ENCODE measurements at regions not wholly inside any gene's neighbourhood (a gene's known extent, or its start where the extent isn't known, plus 50 kb on each side); places are given as distances from the start of the nearest gene placed in this dataset.

DNA sequence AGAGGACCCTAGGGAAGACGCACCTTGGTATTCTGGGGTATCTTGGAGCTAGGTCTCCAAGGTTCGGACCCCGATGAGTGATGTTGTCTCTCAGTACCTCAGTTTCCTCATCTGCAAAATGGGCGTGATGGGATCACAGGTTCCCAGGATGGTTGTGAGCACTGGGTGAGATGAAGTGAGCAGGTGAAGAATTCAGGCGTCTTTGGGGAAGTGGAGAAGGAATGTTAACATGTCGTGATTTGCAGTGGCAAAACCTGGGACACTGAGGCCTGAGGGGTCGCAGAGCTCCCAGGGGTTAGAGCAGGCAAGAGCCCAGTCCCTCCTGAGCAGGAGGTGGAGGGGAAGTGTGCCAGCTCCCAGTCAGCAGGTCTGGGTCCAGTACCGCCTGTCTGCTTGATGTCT is 215.1 kb upstream of the GSE1 start:
- no peak for DNase-seq

DNA sequence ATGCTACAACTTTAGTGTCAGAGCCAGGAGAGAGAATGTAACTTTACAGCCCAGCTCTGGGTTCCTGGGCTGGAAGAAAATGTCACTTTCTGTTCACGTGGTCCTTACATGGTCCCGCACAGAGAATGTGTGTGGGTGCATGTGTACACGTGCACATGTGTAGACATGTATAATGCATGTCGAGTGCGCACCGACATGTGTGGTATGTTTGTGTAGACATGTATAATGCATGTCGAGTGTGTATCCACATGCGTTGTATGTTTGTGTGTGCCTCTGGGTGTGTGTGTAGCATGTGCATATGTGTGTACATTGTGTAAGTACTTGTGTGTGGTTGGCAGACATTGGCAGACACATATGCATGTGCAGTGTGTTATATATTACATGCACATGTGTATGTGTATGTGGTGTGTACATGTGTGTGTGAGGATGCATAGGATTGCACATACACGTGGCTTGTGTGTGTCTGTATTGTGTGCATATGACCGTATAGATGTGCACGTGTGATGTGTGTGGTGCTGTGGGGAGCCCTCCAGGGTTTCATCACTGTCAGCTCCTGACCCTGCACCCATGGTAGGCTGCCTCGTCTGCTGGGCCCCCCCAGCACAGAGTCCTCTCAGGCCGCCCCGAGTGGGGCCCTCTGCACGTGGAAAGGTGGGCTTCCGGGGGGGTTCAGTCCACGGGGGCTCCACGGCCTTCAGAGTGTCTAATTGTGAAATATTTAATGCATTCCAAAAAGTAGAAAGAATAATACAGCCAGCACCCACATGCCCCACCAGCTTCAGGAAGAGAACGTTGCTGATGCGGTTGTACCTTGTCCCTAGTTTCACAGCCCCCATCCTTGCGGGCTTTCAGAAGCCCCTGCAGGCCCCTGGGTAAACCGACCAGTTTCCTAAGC is 214.2 kb upstream of the GSE1 start:
- DNase-seq = no peak

GRCh38 chr16:85399583-85400284 is 213.4 kb upstream of the GSE1 start:
- no peak for DNase-seq

DNA sequence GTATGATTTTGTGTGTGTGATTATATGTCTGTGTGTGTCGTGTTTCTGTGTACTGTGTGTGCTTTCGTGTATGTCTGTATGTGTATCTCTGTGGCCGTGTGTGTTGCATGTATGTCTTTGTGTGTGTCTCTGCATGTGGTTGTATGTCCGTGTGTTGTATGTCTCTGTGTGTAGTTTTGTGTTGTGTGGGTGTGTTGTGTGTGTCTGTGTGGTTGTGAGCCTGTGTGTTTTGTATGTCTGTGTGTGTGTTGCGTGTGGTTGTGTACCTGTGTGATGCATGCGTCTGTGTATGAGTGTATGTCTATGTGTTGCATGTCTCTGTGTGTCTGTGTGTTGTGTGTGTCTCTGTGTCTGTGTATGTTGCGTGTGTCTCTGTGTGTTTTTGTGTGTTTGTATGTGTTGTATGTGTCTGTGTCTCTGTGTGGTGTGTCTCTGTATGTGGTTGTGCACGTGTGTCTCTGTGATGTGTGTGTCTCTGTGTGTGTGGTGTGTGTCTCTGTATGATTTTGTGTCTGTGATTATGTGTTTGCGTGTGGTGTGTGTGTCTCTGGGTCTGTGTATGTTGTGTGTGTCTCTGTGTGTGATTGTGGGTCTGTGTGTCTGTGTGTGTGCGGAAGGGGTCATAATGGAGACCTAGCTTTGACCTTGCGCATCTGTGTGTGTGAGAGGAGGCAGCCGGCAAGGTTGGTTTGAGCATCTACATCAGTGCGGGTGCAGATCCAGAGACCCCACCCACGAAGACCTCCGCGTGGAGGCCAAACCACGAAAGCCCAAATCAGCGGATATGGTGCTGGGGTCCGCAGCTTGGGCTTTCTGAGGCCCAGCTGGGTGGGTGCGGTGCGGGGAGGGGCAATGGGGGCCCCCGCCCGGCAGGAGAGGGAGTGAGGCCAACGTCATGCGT is 212.6 kb upstream of the GSE1 start:
- no peak for DNase-seq

DNA sequence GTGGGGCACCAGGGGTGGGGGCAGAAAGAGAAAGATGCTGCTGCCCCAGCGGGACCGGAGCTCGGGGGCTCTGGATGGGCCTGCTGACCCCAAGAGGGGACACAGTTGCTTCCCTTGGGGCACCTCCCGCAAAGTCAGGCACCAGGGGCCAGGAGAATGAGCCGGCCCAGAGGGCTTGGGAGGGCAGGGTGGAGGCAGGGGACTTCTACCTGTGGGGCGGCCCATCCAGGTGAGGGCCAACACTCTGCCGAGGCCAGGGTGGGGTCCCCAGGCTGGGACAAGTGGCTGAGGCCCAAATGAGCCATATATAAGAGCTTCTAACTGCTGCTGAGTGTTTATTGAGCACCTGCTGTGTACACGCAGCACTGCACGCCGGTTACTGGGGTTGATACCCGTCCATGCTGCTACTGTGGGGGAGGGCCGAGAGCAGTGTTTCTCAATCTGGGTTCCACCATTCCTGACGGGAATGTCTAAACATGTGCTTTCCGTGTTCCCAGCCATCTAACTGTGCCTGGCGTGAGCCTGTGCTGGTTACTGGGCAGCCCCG is 211.7 kb upstream of the GSE1 start:
- DNase-seq = no peak

GRCh38 chr16:85401917-85402766 is 211.0 kb upstream of the GSE1 start:
- no peak for DNase-seq

- DNase-seq = peak; percentile 50
Measured at GRCh38 chr16:85402910-85403692, 210.0 kb upstream of the GSE1 start.

DNA sequence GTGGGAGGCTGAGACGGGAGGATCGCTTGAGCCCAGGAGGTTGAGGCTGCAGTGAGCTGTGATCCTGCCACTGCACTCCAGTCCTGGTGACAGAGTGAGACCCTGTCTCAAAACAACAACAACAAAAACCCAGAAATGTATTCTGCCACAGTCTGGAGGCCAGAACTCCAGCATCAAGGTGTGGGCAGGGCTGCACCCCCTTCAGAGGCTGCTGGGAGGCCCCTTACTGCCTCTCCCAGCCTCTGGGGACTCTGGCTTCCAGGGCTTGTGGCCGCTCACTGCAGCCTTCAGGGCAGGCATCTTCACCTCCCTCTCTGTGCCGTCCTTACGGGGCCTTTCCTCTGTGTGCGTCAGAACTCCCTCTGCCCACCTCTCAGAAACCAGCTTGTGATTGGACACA is 209.4 kb upstream of the GSE1 start:
- DNase-seq = no peak

- DNase-seq = no peak
Measured at GRCh38 chr16:85412911-85413520, 200.1 kb upstream of the GSE1 start.

DNA sequence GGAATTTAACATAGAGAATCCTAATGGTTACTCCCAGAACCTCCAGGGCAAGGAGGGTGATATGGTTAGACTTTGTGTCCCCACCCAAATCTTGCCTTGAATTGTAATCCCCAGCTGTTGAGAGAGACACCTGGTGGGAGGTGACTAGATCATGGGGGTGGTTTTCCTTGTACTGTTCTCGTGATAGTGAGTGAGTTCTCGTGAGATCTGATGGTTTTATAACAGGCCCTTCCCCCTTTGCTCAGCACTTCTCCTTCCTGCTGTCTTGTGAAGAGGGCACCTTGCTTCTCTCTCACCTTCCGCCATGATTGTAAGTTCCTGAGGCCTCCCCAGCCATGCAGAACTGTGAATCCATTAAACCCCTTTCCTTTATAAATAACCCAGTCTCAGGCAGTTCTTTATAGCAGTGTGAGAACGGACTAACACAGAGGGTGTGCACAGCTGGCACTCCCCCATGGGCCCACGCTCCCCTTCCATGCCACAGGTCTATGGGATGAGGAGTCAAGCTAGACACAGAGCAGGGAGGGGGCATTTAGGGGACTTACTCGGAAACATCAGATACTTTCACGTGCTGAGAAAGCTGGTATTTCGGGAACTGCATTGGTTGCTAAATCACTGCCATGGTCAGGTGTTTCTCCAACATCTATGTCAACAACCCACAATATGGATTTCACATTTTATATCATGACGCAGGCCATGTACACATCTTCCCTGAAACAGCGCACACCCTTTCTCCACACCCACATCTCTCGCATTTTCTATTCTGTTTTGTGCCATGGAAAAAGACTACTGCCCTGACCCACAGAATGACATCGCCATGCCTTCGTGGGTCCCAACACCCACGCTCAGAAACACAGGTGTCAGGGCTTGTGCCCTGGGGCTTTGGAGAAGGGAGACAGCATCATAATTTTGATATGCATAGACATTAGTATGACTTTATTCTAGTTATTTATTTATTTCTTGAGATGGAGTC is 199.1 kb upstream of the GSE1 start:
- no peak for DNase-seq

DNA sequence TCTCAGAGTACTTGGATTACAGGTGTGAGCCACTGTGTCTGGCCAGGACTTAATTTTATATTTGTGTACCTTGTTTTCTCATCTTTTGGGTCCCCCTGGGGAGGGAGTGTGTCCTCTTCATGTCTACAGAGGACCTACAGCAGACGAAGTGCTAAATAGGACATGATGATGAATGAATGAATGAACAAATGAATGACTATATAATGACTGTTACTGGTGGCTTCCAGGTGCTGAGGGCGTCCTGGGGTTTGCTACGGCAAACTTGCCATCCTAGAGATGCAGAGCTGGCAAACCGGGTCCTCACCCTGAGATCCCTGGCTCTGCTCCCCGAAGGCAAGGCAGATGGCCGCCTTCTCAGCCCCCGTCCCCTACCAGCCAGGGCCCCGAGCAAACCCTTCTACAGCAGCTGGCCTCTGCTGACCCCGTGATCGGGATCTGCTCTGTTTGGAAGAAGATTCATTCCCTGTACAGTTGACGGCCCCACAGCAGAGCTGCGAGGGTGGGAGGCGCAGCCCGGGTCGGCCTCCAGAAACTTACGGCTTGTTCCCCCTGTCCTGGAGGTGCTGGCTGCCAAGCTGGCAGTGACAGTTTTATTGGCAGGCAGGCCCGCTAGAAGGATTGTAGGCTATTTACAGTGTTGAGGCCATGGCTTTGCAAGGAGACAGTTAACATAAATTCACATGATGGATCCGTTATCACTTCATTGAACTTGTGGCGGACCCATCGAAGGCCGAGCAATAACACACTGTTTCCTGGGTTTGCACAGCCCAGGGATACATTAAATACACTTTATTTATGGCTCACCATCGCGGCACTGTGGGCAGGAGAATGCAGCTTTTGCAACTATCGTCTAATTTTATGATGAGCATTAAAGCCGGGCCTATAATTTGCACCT is 197.7 kb upstream of the GSE1 start:
- DNase-seq = no peak

DNA sequence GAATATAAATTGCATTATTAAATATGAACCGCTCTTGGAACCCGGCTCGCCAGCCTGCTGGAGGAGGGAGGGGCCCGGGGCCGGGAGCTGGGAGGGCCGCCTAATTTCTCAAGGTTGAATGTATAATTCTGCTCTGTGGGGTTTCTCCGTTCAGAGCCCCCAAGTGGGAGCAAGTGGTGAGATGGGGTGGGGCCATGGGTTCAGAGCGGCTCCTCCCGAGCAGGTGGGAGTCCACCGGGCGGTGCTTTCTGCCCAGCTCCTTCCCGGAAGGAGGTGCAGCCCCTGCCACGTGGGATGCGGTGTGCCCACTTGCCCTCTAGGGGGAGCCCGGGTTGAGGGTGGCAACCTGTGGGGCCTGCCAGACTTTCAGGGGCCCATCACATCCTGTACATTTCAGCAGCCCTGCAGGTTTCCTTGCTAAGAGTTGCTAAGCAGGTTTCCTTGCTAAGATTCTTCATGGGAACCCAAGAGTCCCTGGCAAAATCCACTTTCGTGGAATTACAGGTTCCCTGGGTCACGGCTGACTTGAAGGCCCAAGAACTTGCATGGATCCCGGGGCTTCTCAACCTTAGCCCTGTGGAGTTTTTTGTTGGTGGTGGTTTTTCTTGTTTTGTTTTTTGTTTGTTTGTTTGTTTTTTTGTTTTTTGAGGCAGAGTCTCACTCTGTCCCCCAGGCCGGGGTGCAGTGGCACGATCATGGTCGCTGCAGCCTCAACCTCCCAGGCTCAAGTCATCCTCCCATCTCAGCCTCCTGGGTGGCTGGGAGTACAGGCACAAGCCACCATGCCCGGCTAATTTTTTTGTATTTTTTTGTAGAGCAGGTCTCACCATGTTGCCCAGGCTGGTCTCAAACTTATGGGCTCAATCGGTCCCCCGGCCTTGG is 196.7 kb upstream of the GSE1 start:
- no peak for DNase-seq

DNA sequence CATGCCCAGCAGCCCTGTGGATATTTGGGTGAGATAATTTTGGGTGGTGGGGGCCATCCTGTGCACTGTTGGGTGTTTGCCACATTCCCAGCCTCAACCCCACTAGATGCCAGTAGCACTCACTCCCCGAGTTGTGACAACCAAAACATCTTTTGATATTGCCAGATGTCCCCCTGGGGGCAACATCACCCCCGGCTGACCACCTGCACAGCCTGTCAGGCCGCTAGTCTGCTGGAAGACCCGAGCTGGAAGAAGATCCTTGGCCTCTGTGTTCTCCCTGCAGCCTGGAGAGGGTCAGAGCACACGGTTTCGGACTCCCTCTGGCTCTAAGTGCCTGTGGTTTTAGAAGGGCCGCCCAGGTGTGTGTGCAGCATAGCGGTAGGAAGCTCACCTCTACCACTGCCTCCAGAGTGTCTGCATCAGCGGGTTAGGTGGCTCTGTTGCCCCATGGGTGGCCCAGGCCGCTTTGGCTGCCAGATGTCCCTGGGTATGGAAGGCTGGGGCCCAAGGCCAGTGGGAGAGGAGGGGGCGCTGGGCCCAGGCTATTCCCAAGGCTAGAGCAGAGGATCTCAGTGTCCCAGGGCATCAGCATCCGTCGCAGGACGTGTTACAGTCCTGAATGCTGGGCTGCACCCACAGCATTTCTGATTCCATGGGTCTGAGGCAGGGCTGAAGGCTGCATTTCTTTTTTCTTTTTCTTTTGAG is 195.8 kb upstream of the GSE1 start:
- no peak for DNase-seq

- DNase-seq = no peak
Measured at GRCh38 chr16:85418978-85419491, 194.1 kb upstream of the GSE1 start.

GRCh38 chr16:85419503-85420408 is 193.4 kb upstream of the GSE1 start:
- DNase-seq = no peak

All from GF-D8 (cell line).